Natural killer cell treated with Interleukin-12 subunit alpha and Interleukin-12 subunit beta and Interleukin-15 and Interleukin-18, amount 100 ng/mL, for 72 hours (primary cell): ENCODE measurements at regions not wholly inside any gene's neighbourhood (a gene's known extent, or its start where the extent isn't known, plus 50 kb on each side); places are given as distances from the start of the nearest gene placed in this dataset.

ENCODE experiments used
- ATAC-seq, 2 donors: fragments of 150-1000 bp; cut with Tn5 transposase in 1 of 2; sonication (Bioruptor Pico), chemical (Tn5 transposase) in 1 of 2; 2 replicates each; pipeline ENCODE4 v1.10.0; 2021
- DNase-seq: peaks from one replicate; pipeline ENCODE4 v3.0.0; 2022; ENCODE audit warnings: low spot score
- H3K27ac Mint-ChIP-seq, 2 donors: 1 replicate in 1 of 2; 2 replicates in 1 of 2; pipeline ENCODE4 v1.8.0; 2022; ENCODE audit warnings: mixed read lengths in 2 of 2, mild to moderate bottlenecking in 1 of 2, moderate library complexity in 1 of 2
- H3K27me3 Mint-ChIP-seq, 2 donors: 1 replicate in 1 of 2; 2 replicates in 1 of 2; pipeline ENCODE4 v1.8.0; 2022; ENCODE audit warnings: mixed read lengths in 2 of 2
- H3K36me3 Mint-ChIP-seq: one replicate; pipeline ENCODE4 v1.8.0; 2022; ENCODE audit warnings: mixed read lengths
- H3K4me1 Mint-ChIP-seq, 2 donors: 1 replicate in 1 of 2; 2 replicates in 1 of 2; pipeline ENCODE4 v1.8.0; 2022; ENCODE audit warnings: low read depth in 2 of 2, mixed read lengths in 2 of 2, mild to moderate bottlenecking in 1 of 2
- H3K4me3 Mint-ChIP-seq: one replicate; pipeline ENCODE4 v1.8.0; 2022; ENCODE audit warnings: mixed read lengths
- H3K9me3 Mint-ChIP-seq: 2 replicates; pipeline ENCODE4 v1.8.0; 2022; ENCODE audit warnings: mixed read lengths

DNA sequence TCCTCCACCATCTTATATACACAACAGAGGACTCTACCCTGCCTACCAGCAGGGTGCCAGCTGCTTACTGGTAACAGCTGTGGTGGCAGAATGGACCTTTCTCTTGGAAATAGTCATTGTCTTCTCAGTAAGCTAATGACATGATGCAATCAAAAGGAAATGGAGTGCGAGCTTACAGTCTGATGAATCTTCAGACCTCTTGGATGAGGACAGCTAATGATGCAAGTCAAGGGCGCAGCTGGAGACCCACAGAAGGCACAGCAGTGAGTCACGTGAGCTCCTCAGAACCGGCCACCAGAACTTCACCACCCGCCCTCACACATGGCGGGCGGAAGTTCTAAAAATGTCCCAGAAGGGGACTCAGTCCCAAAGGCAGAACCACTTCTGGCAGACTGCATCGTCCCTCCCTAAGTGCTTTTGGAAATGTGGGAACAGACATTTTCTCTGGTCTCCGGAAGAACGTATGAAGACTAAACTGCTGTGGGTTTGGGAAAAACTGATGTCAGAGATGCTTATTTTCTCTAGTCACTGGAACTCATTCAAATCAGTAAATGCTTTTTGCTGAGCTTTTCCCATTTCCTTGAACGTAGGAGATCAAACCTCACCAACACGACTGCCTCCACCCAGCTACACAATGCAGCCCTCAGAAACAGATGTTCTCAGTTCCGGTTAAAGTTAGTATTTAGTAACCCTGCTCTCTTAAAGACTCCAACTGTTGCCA is 96.4 kb downstream of the FAS start:
- peak; percentile 62 for DNase-seq
- ATAC-seq = peak; percentile 71 to 76
- peaks cover 7 to 11% of the 10 kb centered on the region in 2 donors for H3K4me1 Mint-ChIP-seq
- no peaks in the 10 kb centered on the region for H3K9me3 Mint-ChIP-seq
- H3K36me3 Mint-ChIP-seq = no peaks in the 10 kb centered on the region
- no peaks in the 10 kb centered on the region for H3K27me3 Mint-ChIP-seq
- no peak overlapping the region for H3K4me3 Mint-ChIP-seq
- no peak overlapping the region for H3K27ac Mint-ChIP-seq

DNA sequence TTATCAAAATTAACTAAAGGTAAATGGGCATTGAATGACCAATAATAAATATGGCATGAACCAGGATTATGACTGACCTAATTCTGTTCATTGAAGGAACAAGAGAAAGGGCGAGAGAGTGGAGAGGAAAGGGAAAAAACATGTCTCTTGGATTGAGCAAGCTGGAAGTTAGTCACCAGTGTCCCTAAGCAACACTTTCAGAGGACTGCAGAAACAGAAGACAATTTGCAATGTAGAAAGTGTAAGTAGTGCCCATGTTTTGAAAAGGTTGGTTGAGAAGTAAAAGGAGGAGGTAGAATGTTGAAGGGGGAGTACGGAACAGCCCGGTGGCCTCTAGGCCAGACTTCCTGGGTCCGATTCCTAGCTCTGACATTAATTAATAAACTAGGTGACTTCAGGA is 94.6 kb downstream of the FAS start:
- H3K27ac Mint-ChIP-seq = no peak overlapping the region
- H3K4me1 Mint-ChIP-seq = peaks cover 3 to 4% of the 10 kb centered on the region in 2 donors
- no peaks in the 10 kb centered on the region for H3K27me3 Mint-ChIP-seq
- ATAC-seq (peak; percentile 25 to 78), DNase-seq (peak; percentile 60)
- H3K36me3 Mint-ChIP-seq = no peaks in the 10 kb centered on the region
- no peaks in the 10 kb centered on the region for H3K9me3 Mint-ChIP-seq
- H3K4me3 Mint-ChIP-seq = no peak overlapping the region

DNA sequence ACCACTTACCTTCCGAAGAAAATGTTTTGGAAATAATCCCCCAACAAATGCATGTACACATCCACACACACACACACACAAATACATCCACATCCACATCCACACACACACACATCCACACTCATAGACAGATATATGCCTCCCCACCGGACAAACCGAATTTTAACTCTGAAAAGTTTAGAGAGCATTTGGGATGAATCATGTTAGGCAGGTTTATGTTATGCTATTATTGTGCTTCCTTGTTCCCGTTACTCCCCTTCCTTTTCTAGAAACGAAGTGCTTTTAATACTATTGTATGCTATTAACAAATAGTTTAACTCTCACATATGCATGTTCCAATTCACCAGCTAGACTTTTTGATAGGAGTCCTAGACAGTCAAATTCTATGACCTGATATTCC is 91.5 kb downstream of the FAS start:
- Mint-ChIP-seq H3K4me3 (no peak overlapping the region), H3K27me3 (peaks cover 0 to 2% of the 10 kb centered on the region in 2 donors), H3K36me3 (no peaks in the 10 kb centered on the region), H3K9me3 (no peaks in the 10 kb centered on the region), H3K27ac (no peak overlapping the region), H3K4me1 (peaks cover 4 to 10% of the 10 kb centered on the region in 2 donors)
- no peak for ATAC-seq
- no peak for DNase-seq

DNA sequence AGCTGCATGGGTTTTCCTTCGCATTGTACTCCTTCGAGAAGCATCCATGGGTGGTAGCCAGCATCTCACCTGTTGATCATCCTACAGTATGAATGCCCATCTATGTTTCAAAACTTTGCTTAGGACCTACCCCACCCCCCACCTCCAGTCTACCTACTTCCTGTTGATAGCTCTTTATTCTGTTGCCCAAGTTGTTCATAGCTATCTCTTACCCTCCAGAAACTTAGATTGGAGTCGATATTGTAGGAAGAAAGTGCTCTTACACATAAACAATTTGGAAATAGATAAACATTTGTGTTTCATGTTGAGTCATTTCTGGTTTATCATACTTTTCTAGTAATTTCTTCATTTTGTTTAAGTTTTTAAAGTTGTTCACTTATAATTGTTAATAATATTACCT is 90.1 kb downstream of the FAS start:
- peaks cover 0 to 5% of the 10 kb centered on the region in 2 donors for H3K27me3 Mint-ChIP-seq
- H3K36me3 Mint-ChIP-seq = no peaks in the 10 kb centered on the region
- H3K9me3 Mint-ChIP-seq = no peaks in the 10 kb centered on the region
- H3K27ac Mint-ChIP-seq = no peak overlapping the region
- DNase-seq = no peak
- H3K4me3 Mint-ChIP-seq = no peak overlapping the region
- H3K4me1 Mint-ChIP-seq = peaks cover 6 to 10% of the 10 kb centered on the region in 2 donors
- ATAC-seq = no peak

DNA sequence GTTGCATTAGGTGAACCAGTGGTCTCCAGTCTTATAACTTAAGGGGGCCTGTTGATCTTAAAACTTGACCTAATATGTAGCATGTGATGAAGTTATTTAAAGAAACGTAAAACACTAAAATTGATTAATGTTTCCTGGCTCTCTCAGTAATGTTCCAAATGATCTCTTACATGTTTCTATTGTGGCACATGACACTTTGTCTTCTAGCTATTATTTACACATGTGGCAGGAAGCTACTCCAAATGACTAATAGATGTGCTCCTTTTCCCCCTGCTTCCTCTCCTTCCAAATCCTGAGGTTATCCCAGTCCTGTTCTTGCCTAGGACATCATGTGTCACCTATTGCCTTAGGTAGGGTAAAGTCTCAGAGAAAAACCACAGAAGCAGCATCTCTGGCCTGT is 89.4 kb downstream of the FAS start:
- ATAC-seq (no peak), DNase-seq (no peak)
- Mint-ChIP-seq H3K4me3 (no peak overlapping the region), H3K4me1 (peaks cover 6 to 10% of the 10 kb centered on the region in 2 donors), H3K9me3 (no peaks in the 10 kb centered on the region), H3K27ac (no peak overlapping the region), H3K27me3 (peaks cover 0 to 5% of the 10 kb centered on the region in 2 donors), H3K36me3 (no peaks in the 10 kb centered on the region)

DNA sequence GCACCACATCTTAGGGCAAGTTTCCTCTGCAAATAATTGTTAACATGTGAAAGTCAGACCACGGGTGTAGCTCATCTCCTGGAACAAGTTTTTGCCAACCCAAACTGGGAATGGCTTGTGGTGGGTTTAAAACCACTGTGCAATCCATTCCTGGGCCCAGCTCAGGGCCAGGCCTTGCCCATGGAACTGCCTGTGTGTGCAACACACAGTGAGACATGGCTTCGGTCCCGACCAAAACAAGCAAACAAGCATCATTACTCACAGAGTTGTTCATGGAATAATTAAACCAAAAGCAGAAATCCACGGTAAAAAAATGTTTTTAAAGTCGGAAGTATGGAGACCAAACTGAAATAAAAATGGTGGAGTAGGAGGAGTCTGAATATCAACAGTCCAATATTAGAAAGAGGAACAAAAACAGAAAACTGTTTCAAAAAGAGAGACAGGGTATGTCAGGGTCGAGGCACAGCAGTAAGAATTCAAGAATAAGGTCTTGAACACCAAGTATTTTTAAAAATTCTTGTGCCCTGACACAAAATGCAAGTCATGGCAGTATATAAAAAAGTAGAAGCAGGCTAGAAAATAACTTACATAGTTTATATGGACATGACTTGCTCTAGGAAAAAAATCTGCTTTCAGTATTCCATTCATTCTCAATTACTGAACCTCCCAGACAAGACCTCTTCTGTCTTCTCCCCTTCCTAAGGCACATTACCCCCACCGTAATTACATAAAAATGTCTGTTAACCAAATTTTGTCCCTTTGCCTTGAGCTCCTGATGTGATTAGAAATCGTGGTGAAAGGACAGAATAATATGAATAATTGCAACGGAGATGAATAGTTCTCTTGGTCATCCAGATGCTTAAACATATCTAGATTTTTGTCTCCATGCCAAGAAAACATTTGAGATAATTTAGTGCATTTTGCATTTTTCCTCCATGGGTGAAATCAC is 88.4 kb downstream of the FAS start:
- H3K27ac Mint-ChIP-seq = no peak overlapping the region
- no peaks in the 10 kb centered on the region for H3K36me3 Mint-ChIP-seq
- peaks cover 0 to 5% of the 10 kb centered on the region in 2 donors for H3K27me3 Mint-ChIP-seq

DNA sequence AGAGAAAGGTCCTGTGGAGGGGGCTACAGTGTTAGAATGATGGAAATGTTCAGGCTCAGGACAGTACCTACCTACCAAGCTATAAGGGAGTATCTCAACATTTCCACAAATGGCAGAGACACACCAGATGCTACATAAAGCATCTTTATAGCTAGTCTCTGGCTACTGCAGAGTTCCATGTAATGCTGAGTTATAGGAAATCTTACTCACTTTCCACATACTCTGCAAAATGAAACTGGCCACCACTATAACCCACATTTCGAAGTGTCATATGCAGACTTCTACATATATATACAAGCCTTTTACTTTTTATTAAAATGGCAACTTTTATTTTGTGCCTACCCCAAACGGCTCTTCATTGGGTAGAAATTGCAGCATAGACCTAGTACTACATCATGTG is 85.5 kb downstream of the FAS start:
- no peaks in the 10 kb centered on the region for H3K36me3 Mint-ChIP-seq
- peak overlapping the region in 1 of 2 donors; percentile 69 for H3K27ac Mint-ChIP-seq
- H3K4me1 Mint-ChIP-seq = peaks cover 5 to 6% of the 10 kb centered on the region in 2 donors
- H3K27me3 Mint-ChIP-seq = peaks cover 8 to 14% of the 10 kb centered on the region in 2 donors
- DNase-seq (no peak), ATAC-seq (peak in 1 of 2 donors; percentile 56)
- H3K4me3 Mint-ChIP-seq = no peak overlapping the region
- no peaks in the 10 kb centered on the region for H3K9me3 Mint-ChIP-seq

More for the DNA sequence above, 88.4 kb downstream of the FAS start:
- no peaks in the 10 kb centered on the region for H3K9me3 Mint-ChIP-seq
- no peak for DNase-seq
- H3K4me1 Mint-ChIP-seq = peaks cover 6 to 10% of the 10 kb centered on the region in 2 donors
- H3K4me3 Mint-ChIP-seq = no peak overlapping the region
- ATAC-seq = no peak

DNA sequence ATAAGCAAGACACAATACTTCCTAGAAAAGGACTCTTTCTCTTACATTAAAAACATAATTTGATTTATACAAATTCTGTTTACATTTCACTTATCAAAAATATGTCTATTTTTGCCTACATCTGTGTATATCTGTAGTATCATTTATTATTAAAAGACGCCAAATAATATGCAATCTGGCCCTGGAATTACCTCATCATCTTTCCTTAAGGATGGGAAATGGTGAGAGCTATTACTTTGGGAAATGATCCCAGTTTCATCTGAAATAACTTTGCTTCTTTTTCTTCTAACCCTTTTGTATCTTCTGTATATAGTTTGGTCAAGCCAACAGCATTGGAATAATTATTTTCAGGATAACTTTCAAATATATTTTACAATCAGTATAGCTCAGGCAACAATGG is 85.0 kb downstream of the FAS start:
- DNase-seq = no peak
- Mint-ChIP-seq H3K4me3 (no peak overlapping the region), H3K27ac (no peak overlapping the region), H3K9me3 (no peaks in the 10 kb centered on the region), H3K4me1 (peaks cover 5 to 6% of the 10 kb centered on the region in 2 donors), H3K27me3 (peaks cover 8 to 14% of the 10 kb centered on the region in 2 donors), H3K36me3 (no peaks in the 10 kb centered on the region)
- no peak for ATAC-seq

DNA sequence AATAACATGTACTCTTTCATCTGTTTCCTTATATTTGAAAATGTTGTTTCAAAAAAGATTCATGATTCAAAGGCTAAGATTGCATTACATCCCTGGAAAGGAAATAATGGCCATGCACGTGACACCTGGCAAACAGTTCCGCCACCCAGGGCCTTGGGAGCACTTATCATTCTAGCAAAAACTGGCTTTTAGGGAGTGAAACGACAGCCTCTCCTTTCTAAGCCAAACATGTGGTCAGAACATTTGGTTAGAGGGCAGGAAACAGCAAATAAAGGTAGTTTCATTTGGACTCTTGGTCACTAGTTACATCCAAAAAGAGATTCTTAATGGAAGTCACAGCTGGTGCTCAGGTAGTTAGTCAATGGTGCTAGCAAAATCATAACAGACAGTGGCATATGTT is 83.5 kb downstream of the FAS start:
- ATAC-seq (no peak), DNase-seq (no peak)
- Mint-ChIP-seq H3K9me3 (no peaks in the 10 kb centered on the region), H3K4me1 (peaks cover 5 to 6% of the 10 kb centered on the region in 2 donors), H3K36me3 (no peaks in the 10 kb centered on the region), H3K27ac (no peak overlapping the region), H3K27me3 (peaks cover 11 to 14% of the 10 kb centered on the region in 2 donors), H3K4me3 (no peak overlapping the region)

DNA sequence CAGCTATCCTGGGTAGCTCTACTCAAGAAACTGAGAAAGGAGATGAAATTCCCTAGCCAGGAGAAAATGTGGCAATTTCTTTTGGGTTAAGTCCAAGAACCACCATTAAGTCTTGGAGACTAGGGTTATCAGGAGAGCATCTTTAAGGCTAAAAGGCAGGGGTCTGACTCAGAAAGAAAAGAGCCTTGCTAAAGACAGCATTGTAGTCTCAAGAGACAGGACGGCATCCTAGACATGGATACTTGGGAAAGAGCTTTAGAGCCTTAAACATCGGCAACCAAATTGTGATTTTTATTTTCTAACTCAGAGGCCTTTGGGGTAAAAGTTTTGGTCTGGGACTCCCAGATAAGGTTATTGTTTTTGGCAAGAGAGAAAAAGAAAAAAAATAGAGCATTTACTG is 83.1 kb downstream of the FAS start:
- H3K27ac Mint-ChIP-seq = no peak overlapping the region
- H3K4me1 Mint-ChIP-seq = peaks cover 5 to 6% of the 10 kb centered on the region in 2 donors
- no peak for ATAC-seq
- DNase-seq = no peak
- peaks cover 12 to 14% of the 10 kb centered on the region in 2 donors for H3K27me3 Mint-ChIP-seq
- H3K4me3 Mint-ChIP-seq = no peak overlapping the region
- no peaks in the 10 kb centered on the region for H3K36me3 Mint-ChIP-seq
- no peaks in the 10 kb centered on the region for H3K9me3 Mint-ChIP-seq

DNA sequence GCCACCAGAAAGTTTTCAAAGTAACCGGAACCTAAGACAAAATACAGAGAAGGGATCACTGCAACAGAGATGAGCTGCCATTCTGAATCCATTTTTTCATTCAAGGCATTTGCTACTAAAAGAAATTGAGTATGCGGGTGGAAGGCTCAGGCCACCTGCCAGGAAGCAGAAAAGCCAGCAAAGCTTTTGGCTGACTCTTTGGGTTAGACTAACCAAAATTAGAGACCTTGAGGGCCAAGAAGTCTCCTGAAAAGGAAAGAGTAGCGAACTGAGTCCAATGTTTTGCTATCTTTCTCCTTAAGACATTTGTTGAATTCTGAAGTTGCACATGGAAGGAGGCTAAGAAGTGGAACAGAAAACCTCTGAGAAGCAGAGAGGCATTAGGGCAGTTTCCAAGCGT is 79.0 kb downstream of the FAS start:
- DNase-seq (no peak), ATAC-seq (no peak)
- Mint-ChIP-seq H3K36me3 (no peaks in the 10 kb centered on the region), H3K27me3 (peaks cover 24 to 45% of the 10 kb centered on the region in 2 donors), H3K4me1 (no peaks in the 10 kb centered on the region), H3K27ac (no peak overlapping the region), H3K4me3 (no peak overlapping the region), H3K9me3 (no peaks in the 10 kb centered on the region)
